ENCODE measurements at regions not wholly inside any gene's neighbourhood (a gene's known extent, or its start where the extent isn't known, plus 50 kb on each side); places are given as distances from the start of the nearest gene placed in this dataset.

GRCh38 chr15:96264351-96264798 lies 66.1 kb upstream of the NR2F2 start (continued):
- TF ChIP-seq SRSF4 (IDR thresholded peaks at IDR 0.05; ENCODE audit: low read depth, low read length, poor library complexity, severe bottlenecking) = no peak
- TF ChIP-seq ZSCAN22 (CRISPR knock-in tag; IDR thresholded peaks at IDR 0.05) = no peak
- TF ChIP-seq TOPORS (CRISPR knock-in tag; IDR thresholded peaks at IDR 0.05) = no peak
- no peak for TF ChIP-seq AGO1 (IDR thresholded peaks at IDR 0.05; ENCODE audit: low read depth, low read length, poor library complexity, severe bottlenecking)
- TF ChIP-seq TCF7L2 (IDR thresholded peaks at IDR 0.05; ENCODE audit: low read depth, low read length) = no peak
- no peak for TF ChIP-seq ZNF776 (CRISPR knock-in tag; IDR thresholded peaks at IDR 0.05)
- TF ChIP-seq ZNF609 (CRISPR knock-in tag; IDR thresholded peaks at IDR 0.05; ENCODE audit: borderline replicate concordance) = no peak
- TF ChIP-seq PLSCR1 (CRISPR knock-in tag; IDR thresholded peaks at IDR 0.05; ENCODE audit: borderline replicate concordance) = no peak
- TF ChIP-seq TBX2 (CRISPR knock-in tag; IDR thresholded peaks at IDR 0.05; ENCODE audit: borderline replicate concordance) = 0 out of 2 replicates have a peak, but pooled peaks have one; percentile 11
- TF ChIP-seq ZFP37 (CRISPR knock-in tag; IDR thresholded peaks at IDR 0.05; ENCODE audit: borderline replicate concordance) = no peak
- TF ChIP-seq PAWR (CRISPR knock-in tag; IDR thresholded peaks at IDR 0.05; ENCODE audit: borderline replicate concordance) = no peak
- no peak for TF ChIP-seq AGO2 (optimal IDR thresholded peaks at IDR 0.05; ENCODE audit: low read depth, low read length)
- TF ChIP-seq CREM (IDR thresholded peaks at IDR 0.05) = no peak; the same call in 1 of the 2 replicates
- TF ChIP-seq CREM (CRISPR knock-in tag; IDR thresholded peaks at IDR 0.05) = no peak
- TF ChIP-seq ZNF143 (CRISPR knock-in tag; IDR thresholded peaks at IDR 0.05) = no peak
- no peak for TF ChIP-seq ZNF570 (CRISPR knock-in tag; IDR thresholded peaks at IDR 0.05; ENCODE audit: borderline replicate concordance)
- no peak for TF ChIP-seq HOXA7 (CRISPR knock-in tag; IDR thresholded peaks at IDR 0.05)
- TF ChIP-seq USF2 (IDR thresholded peaks at IDR 0.05; ENCODE audit: low read depth, low read length) = no peak
- TF ChIP-seq USF2 (CRISPR knock-in tag; IDR thresholded peaks at IDR 0.05; ENCODE audit: borderline replicate concordance) = no peak
- no peak for TF ChIP-seq SNRNP70 (IDR thresholded peaks at IDR 0.05; ENCODE audit: low read depth, low read length)
- 0 out of 2 replicates have a peak, but pooled peaks have one; percentile 38 for TF ChIP-seq ZBTB39 (CRISPR knock-in tag; IDR thresholded peaks at IDR 0.05)
- TF ChIP-seq U2AF1 (optimal IDR thresholded peaks at IDR 0.05; ENCODE audit: low read depth, low read length) = no peak
